ENCODE measurements at regions not wholly inside any gene's neighbourhood (a gene's known extent, or its start where the extent isn't known, plus 50 kb on each side); places are given as distances from the start of the nearest gene placed in this dataset.

- TF ChIP-seq, protein P1, sequence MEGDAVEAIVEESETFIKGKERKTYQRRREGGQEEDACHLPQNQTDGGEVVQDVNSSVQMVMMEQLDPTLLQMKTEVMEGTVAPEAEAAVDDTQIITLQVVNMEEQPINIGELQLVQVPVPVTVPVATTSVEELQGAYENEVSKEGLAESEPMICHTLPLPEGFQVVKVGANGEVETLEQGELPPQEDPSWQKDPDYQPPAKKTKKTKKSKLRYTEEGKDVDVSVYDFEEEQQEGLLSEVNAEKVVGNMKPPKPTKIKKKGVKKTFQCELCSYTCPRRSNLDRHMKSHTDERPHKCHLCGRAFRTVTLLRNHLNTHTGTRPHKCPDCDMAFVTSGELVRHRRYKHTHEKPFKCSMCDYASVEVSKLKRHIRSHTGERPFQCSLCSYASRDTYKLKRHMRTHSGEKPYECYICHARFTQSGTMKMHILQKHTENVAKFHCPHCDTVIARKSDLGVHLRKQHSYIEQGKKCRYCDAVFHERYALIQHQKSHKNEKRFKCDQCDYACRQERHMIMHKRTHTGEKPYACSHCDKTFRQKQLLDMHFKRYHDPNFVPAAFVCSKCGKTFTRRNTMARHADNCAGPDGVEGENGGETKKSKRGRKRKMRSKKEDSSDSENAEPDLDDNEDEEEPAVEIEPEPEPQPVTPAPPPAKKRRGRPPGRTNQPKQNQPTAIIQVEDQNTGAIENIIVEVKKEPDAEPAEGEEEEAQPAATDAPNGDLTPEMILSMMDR (IDR thresholded peaks at IDR 0.05): no peak
- Histone ChIP-seq H3K27me3 (no peaks in the 10 kb centered on the region), H3K4me3 (no peak overlapping the region), H3K36me3 (no peaks in the 10 kb centered on the region), H3K9me3 (no peaks in the 10 kb centered on the region), H3K27ac (no peak overlapping the region), H3K4me1 (no peaks in the 10 kb centered on the region)
- no peak for DNase-seq (ENCODE audit: low spot score in 2 of 2)
- intact Hi-C loops (cut with DNase I): no loop called here
These were observed 616.2 kb downstream of the RWDD3 start for GRCh38 chr1:95850165-95850649.

DNA sequence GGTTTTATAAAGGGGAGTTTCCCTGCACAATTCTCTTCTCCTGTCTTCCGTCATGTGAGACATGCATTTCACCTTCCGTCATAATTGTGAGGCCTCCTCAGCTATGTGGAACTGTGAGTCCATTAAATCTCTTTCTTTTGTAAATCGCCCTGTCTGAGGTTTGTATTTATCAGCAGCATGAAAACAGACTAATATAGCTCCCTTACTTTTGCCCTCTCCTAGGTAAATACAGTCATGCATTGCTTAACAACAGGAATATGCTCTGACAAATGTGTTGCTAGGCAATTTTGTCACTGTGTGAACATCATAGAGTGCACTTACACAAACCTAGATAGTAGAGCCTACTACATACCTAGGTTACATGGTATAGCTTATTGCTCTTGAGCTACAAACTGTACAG lies 616.8 kb downstream of the RWDD3 start:
- TF ChIP-seq, protein P1 (IDR thresholded peaks at IDR 0.05): no peak
- Histone ChIP-seq H3K27ac (no peak overlapping the region), H3K36me3 (no peaks in the 10 kb centered on the region), H3K4me1 (no peaks in the 10 kb centered on the region), H3K27me3 (no peaks in the 10 kb centered on the region), H3K4me3 (no peak overlapping the region), H3K9me3 (no peaks in the 10 kb centered on the region)
- intact Hi-C loops (cut with DNase I): no loop called here
- DNase-seq (ENCODE audit: low spot score in 2 of 2): no peak

DNA sequence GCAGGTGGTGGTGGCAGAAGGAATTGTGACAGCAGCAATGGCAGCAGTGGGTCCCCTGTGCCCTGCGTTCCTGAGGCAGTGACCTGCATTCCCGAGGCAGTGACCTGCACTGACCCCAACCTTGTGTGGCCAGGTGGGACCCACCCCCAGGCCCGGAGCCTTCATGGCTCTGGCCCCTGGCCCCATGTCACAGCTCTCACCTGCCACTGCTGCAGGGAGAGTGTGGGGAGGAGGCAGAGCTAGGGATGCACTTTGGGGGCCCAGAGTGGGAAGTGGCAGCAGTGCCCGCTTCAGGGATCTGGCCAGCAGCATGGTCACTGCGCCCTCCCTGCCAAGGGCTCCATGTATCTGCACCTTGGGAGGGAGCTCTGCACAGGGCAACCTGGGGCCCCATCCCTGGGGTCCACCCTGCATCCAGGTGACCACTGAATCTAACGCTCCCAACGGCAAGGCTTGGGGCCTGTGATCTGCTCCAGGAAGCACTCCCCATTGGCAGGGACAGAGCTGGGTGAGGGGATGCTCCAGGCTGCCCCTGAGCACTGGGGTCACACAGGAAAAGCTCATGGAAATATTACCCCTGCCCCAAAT lies 618.6 kb downstream of the RWDD3 start:
- Histone ChIP-seq H3K36me3 (no peaks in the 10 kb centered on the region), H3K4me3 (no peak overlapping the region), H3K4me1 (no peaks in the 10 kb centered on the region), H3K9me3 (no peaks in the 10 kb centered on the region), H3K27ac (no peak overlapping the region), H3K27me3 (no peaks in the 10 kb centered on the region)
- TF ChIP-seq, protein P1 (IDR thresholded peaks at IDR 0.05): no peak
- intact Hi-C loops (cut with DNase I): no loop called here
- no peak for DNase-seq (ENCODE audit: low spot score in 2 of 2)

- TF ChIP-seq, protein P1 (IDR thresholded peaks at IDR 0.05): no peak
- Histone ChIP-seq H3K27me3 (no peaks in the 10 kb centered on the region), H3K27ac (no peak overlapping the region), H3K4me3 (no peak overlapping the region), H3K9me3 (no peaks in the 10 kb centered on the region), H3K36me3 (no peaks in the 10 kb centered on the region), H3K4me1 (no peaks in the 10 kb centered on the region)
- DNase-seq (ENCODE audit: low spot score in 2 of 2): no peak
- intact Hi-C loops (cut with DNase I): no loop called here
These were observed 620.4 kb downstream of the RWDD3 start for GRCh38 chr1:95854457-95854856.

DNA sequence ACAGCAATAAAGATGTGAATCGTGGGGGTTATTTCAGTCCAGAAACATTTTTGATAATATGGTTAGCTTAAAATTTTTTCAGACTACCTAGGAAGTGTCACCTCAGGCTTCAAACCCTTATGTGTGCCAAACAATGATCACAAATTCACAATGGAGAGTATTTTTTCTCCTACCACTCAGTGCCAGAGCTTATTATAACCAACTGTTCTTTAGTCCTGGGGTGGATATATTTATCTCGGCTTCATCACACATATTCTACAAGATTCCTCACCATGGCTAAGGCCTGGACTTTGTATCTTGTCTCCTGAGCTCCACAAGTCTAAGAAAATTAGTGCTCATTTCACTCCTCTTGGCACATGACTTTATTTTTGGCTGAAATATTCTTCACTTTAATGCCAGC lies 629.1 kb downstream of the RWDD3 start:
- TF ChIP-seq, protein P1 (IDR thresholded peaks at IDR 0.05): no peak
- Histone ChIP-seq H3K4me3 (no peak overlapping the region), H3K9me3 (no peaks in the 10 kb centered on the region), H3K27me3 (no peaks in the 10 kb centered on the region), H3K4me1 (no peaks in the 10 kb centered on the region), H3K36me3 (no peaks in the 10 kb centered on the region), H3K27ac (no peak overlapping the region)
- no peak for DNase-seq (ENCODE audit: low spot score in 2 of 2)
- intact Hi-C loops (cut with DNase I): no loop called here

GRCh38 chr1:95865769-95866168 lies 631.8 kb downstream of the RWDD3 start:
- Histone ChIP-seq H3K4me1 (no peaks in the 10 kb centered on the region), H3K4me3 (no peak overlapping the region), H3K27ac (no peak overlapping the region), H3K36me3 (no peaks in the 10 kb centered on the region), H3K27me3 (no peaks in the 10 kb centered on the region), H3K9me3 (no peaks in the 10 kb centered on the region)
- TF ChIP-seq, protein P1 (IDR thresholded peaks at IDR 0.05): no peak
- no peak for DNase-seq (ENCODE audit: low spot score in 2 of 2)
- intact Hi-C loops (cut with DNase I): no loop called here
